Mesodermal cell (in vitro differentiated cells): ENCODE measurements at regions not wholly inside any gene's neighbourhood (a gene's known extent, or its start where the extent isn't known, plus 50 kb on each side); places are given as distances from the start of the nearest gene placed in this dataset.

Source experiments
- H3K27ac ChIP-seq: 2 replicates; pipeline ENCODE4 v1.7.0; 2013; ENCODE audit warnings: mild to moderate bottlenecking, low read depth, low read length, moderate library complexity; ENCODE audit not compliant: severe bottlenecking
- H3K36me3 ChIP-seq: 2 replicates; pipeline ENCODE4 v1.7.1; 2013; ENCODE audit warnings: mild to moderate bottlenecking, low read length, moderate library complexity; ENCODE audit not compliant: control insufficient read depth, insufficient read depth
- H3K4me1 ChIP-seq: one replicate; pipeline ENCODE4 v1.7.1; 2013; ENCODE audit warnings: mild to moderate bottlenecking, low read length; ENCODE audit not compliant: insufficient read depth, control insufficient read depth, poor library complexity, severe bottlenecking
- H3K4me3 ChIP-seq: 2 replicates; pipeline ENCODE4 v1.7.0; 2013; ENCODE audit warnings: low read length, control low read depth, mild to moderate bottlenecking; ENCODE audit not compliant: insufficient read depth, poor library complexity, severe bottlenecking; ENCODE audit errors: extremely low read depth
- H3K9me3 ChIP-seq: 2 replicates; pipeline ENCODE4 v1.7.1; 2013; ENCODE audit warnings: mild to moderate bottlenecking, low read length, moderate library complexity; ENCODE audit not compliant: control insufficient read depth
- WGBS, 2 experiments: methylation state at CpG; one replicate each; pipeline ENCODE4 v1.1.5; 2013; ENCODE audit warnings: missing lambda C conversion rate in 2 of 2; ENCODE audit not compliant: insufficient coverage in 2 of 2; 5-methylcytosine and 5-hydroxymethylcytosine counted together

GRCh38 chr16:85476389-85476788 is 136.7 kb upstream of the GSE1 start:
- Histone ChIP-seq H3K27ac (no peak overlapping the region), H3K36me3 (no peaks in the 10 kb centered on the region), H3K4me1 (peaks cover 28% of the 10 kb centered on the region), H3K9me3 (no peaks in the 10 kb centered on the region), H3K4me3 (no peak overlapping the region)
- WGBS, 2 experiments: 97 to 98% methylated on average over 8 to 10 of the region's 11 CpGs

- Histone ChIP-seq H3K9me3 (no peaks in the 10 kb centered on the region), H3K4me1 (peaks cover 20% of the 10 kb centered on the region), H3K27ac (no peak overlapping the region), H3K4me3 (no peak overlapping the region), H3K36me3 (no peaks in the 10 kb centered on the region)
- 91 to 95% methylated on average over 16 to 18 of the region's 24 CpGs for WGBS, 2 experiments
Observed at GRCh38 chr16:85477801-85478363, 135.2 kb upstream of the GSE1 start.

- 88 to 91% methylated on average over 21 to 26 of the region's 26 CpGs for WGBS, 2 experiments
Observed at GRCh38 chr16:85479972-85480726, 133.0 kb upstream of the GSE1 start.

GRCh38 chr16:85480727-85481101 is 132.4 kb upstream of the GSE1 start:
- Histone ChIP-seq H3K9me3 (no peaks in the 10 kb centered on the region), H3K4me3 (no peak overlapping the region), H3K4me1 (no peaks in the 10 kb centered on the region), H3K36me3 (no peaks in the 10 kb centered on the region), H3K27ac (no peak overlapping the region)
- WGBS, 2 experiments: 75 to 81% methylated on average over 13 to 18 of the region's 18 CpGs

More at GRCh38 chr16:85479972-85480726, 133.0 kb upstream of the GSE1 start:
- no peaks in the 10 kb centered on the region for H3K36me3 ChIP-seq
- H3K4me3 ChIP-seq: no peak overlapping the region
- peaks cover 3% of the 10 kb centered on the region for H3K4me1 ChIP-seq
- H3K9me3 ChIP-seq: no peaks in the 10 kb centered on the region
- H3K27ac ChIP-seq: no peak overlapping the region

- H3K4me3 ChIP-seq: no peak overlapping the region
- H3K4me1 ChIP-seq: no peaks in the 10 kb centered on the region
- 100% methylated on average over 1 of the region's 1 CpG for WGBS, 2 experiments
- H3K9me3 ChIP-seq: no peaks in the 10 kb centered on the region
- H3K36me3 ChIP-seq: no peaks in the 10 kb centered on the region
- no peak overlapping the region for H3K27ac ChIP-seq
Observed at GRCh38 chr16:85481206-85481605, 131.9 kb upstream of the GSE1 start.

GRCh38 chr16:85481738-85482137 is 131.4 kb upstream of the GSE1 start:
- 91 to 93% methylated on average over 13 to 19 of the region's 19 CpGs for WGBS, 2 experiments
- Histone ChIP-seq H3K36me3 (no peaks in the 10 kb centered on the region), H3K4me1 (no peaks in the 10 kb centered on the region), H3K9me3 (no peaks in the 10 kb centered on the region), H3K4me3 (no peak overlapping the region), H3K27ac (no peak overlapping the region)

GRCh38 chr16:85483424-85483823 is 129.7 kb upstream of the GSE1 start:
- H3K36me3 ChIP-seq: no peaks in the 10 kb centered on the region
- H3K9me3 ChIP-seq: no peaks in the 10 kb centered on the region
- no peak overlapping the region for H3K4me3 ChIP-seq
- 90 to 93% methylated on average over 19 of the region's 19 CpGs for WGBS, 2 experiments
- no peak overlapping the region for H3K27ac ChIP-seq
- no peaks in the 10 kb centered on the region for H3K4me1 ChIP-seq

GRCh38 chr16:85484347-85485300 is 128.5 kb upstream of the GSE1 start:
- Histone ChIP-seq H3K27ac (no peak overlapping the region), H3K9me3 (no peaks in the 10 kb centered on the region), H3K4me1 (no peaks in the 10 kb centered on the region), H3K36me3 (no peaks in the 10 kb centered on the region), H3K4me3 (no peak overlapping the region)
- 94 to 95% methylated on average over 27 to 29 of the region's 30 CpGs for WGBS, 2 experiments

GRCh38 chr16:85485379-85485778 is 127.7 kb upstream of the GSE1 start:
- H3K36me3 ChIP-seq: no peaks in the 10 kb centered on the region
- H3K9me3 ChIP-seq: no peaks in the 10 kb centered on the region
- no peak overlapping the region for H3K4me3 ChIP-seq
- no peak overlapping the region for H3K27ac ChIP-seq
- 94% methylated on average over 26 to 28 of the region's 28 CpGs for WGBS, 2 experiments
- no peaks in the 10 kb centered on the region for H3K4me1 ChIP-seq

GRCh38 chr16:85486256-85486915 is 126.7 kb upstream of the GSE1 start:
- WGBS, 2 experiments: 92 to 94% methylated on average over 28 to 33 of the region's 33 CpGs
- Histone ChIP-seq H3K9me3 (no peaks in the 10 kb centered on the region), H3K4me3 (no peak overlapping the region), H3K36me3 (no peaks in the 10 kb centered on the region), H3K4me1 (no peaks in the 10 kb centered on the region), H3K27ac (no peak overlapping the region)
